ENCODE measurements at regions not wholly inside any gene's neighbourhood (a gene's known extent, or its start where the extent isn't known, plus 50 kb on each side); places are given as distances from the start of the nearest gene placed in this dataset.

- no peak for TF ChIP-seq EZH2 (IDR thresholded peaks at IDR 0.05; ENCODE audit: low read length, missing control alignments)
- no peak for TF ChIP-seq CTCF (conservative IDR thresholded peaks at IDR 0.05 in 1 of 2, IDR thresholded peaks at IDR 0.05 in 1 of 2; ENCODE audit: low read depth in 1 of 2, low read length in 2 of 2)
- Histone ChIP-seq H3K4me3 (replicated peaks in 1 of 4; ENCODE audit: control extremely low read depth in 1 of 4, insufficient read depth in 1 of 4, low read depth in 3 of 4, low read length in 4 of 4) (no peak overlapping the region), H2AFZ (ENCODE audit: low read length) (no peak overlapping the region), H3K27me3 (ENCODE audit: control insufficient read depth, insufficient read depth, low read length) (no peaks in the 10 kb centered on the region), H3K4me2 (ENCODE audit: extremely low read depth, insufficient read depth, low read length) (no peak overlapping the region), H3K79me2 (ENCODE audit: control insufficient read depth, insufficient read depth, low read length) (no peaks in the 10 kb centered on the region), H3K9me3 (ENCODE audit: control insufficient read depth, insufficient read depth, low read depth, low read length) (no peaks in the 10 kb centered on the region), H4K20me1 (ENCODE audit: control insufficient read depth, extremely low read depth, insufficient read depth, low read length) (no peaks in the 10 kb centered on the region), H3K36me3 (ENCODE audit: control insufficient read depth, insufficient read depth, low read length) (no peaks in the 10 kb centered on the region), H3K27ac (ENCODE audit: insufficient read depth, low read length) (no peak overlapping the region), H3K4me1 (ENCODE audit: control insufficient read depth, extremely low read depth, insufficient read depth, low read length) (no peaks in the 10 kb centered on the region), H3K9ac (ENCODE audit: insufficient read depth, low read length) (no peak overlapping the region)
- DNase-seq (ENCODE audit: low read depth in 2 of 2) = no peak
Measured at GRCh38 chr4:27775156-27775555, 914.5 kb downstream of the STIM2 start.

- DNase-seq (ENCODE audit: low read depth in 2 of 2) = no peak
- no peaks in the 10 kb centered on the region for H3K9me3 ChIP-seq (ENCODE audit: control insufficient read depth, insufficient read depth, low read depth, low read length)
- no peak overlapping the region for H3K9ac ChIP-seq (ENCODE audit: insufficient read depth, low read length)
- H3K79me2 ChIP-seq (ENCODE audit: control insufficient read depth, insufficient read depth, low read length) = no peaks in the 10 kb centered on the region
- H3K27ac ChIP-seq (ENCODE audit: insufficient read depth, low read length) = no peak overlapping the region
- TF ChIP-seq CTCF (conservative IDR thresholded peaks at IDR 0.05 in 1 of 2, IDR thresholded peaks at IDR 0.05 in 1 of 2; ENCODE audit: low read depth in 1 of 2, low read length in 2 of 2) (no peak), EZH2 (IDR thresholded peaks at IDR 0.05; ENCODE audit: low read length, missing control alignments) (no peak)
- H3K4me1 ChIP-seq (ENCODE audit: control insufficient read depth, extremely low read depth, insufficient read depth, low read length) = no peaks in the 10 kb centered on the region
- H3K4me3 ChIP-seq (replicated peaks in 1 of 4; ENCODE audit: control extremely low read depth in 1 of 4, insufficient read depth in 1 of 4, low read depth in 3 of 4, low read length in 4 of 4) = no peak overlapping the region
- H2AFZ ChIP-seq (ENCODE audit: low read length) = no peak overlapping the region
- no peaks in the 10 kb centered on the region for H3K36me3 ChIP-seq (ENCODE audit: control insufficient read depth, insufficient read depth, low read length)
- no peak overlapping the region for H3K4me2 ChIP-seq (ENCODE audit: extremely low read depth, insufficient read depth, low read length)
- H3K27me3 ChIP-seq (ENCODE audit: control insufficient read depth, insufficient read depth, low read length) = no peaks in the 10 kb centered on the region
- H4K20me1 ChIP-seq (ENCODE audit: control insufficient read depth, extremely low read depth, insufficient read depth, low read length) = no peaks in the 10 kb centered on the region
Measured at GRCh38 chr4:27779827-27780226, 919.2 kb downstream of the STIM2 start.

- H3K4me1 ChIP-seq (ENCODE audit: control insufficient read depth, extremely low read depth, insufficient read depth, low read length) = no peaks in the 10 kb centered on the region
- no peak overlapping the region for H3K27ac ChIP-seq (ENCODE audit: insufficient read depth, low read length)
- H3K36me3 ChIP-seq (ENCODE audit: control insufficient read depth, insufficient read depth, low read length) = no peaks in the 10 kb centered on the region
- H3K4me2 ChIP-seq (ENCODE audit: extremely low read depth, insufficient read depth, low read length) = no peak overlapping the region
- no peaks in the 10 kb centered on the region for H3K79me2 ChIP-seq (ENCODE audit: control insufficient read depth, insufficient read depth, low read length)
- no peaks in the 10 kb centered on the region for H3K9me3 ChIP-seq (ENCODE audit: control insufficient read depth, insufficient read depth, low read depth, low read length)
- no peak overlapping the region for H3K9ac ChIP-seq (ENCODE audit: insufficient read depth, low read length)
- H4K20me1 ChIP-seq (ENCODE audit: control insufficient read depth, extremely low read depth, insufficient read depth, low read length) = no peaks in the 10 kb centered on the region
- no peaks in the 10 kb centered on the region for H3K27me3 ChIP-seq (ENCODE audit: control insufficient read depth, insufficient read depth, low read length)
- H3K4me3 ChIP-seq (replicated peaks in 1 of 4; ENCODE audit: control extremely low read depth in 1 of 4, insufficient read depth in 1 of 4, low read depth in 3 of 4, low read length in 4 of 4) = no peak overlapping the region
- H2AFZ ChIP-seq (ENCODE audit: low read length) = no peak overlapping the region
- TF ChIP-seq CTCF (conservative IDR thresholded peaks at IDR 0.05 in 1 of 2, IDR thresholded peaks at IDR 0.05 in 1 of 2; ENCODE audit: low read depth in 1 of 2, low read length in 2 of 2) = no peak
- TF ChIP-seq EZH2 (IDR thresholded peaks at IDR 0.05; ENCODE audit: low read length, missing control alignments) = no peak
- DNase-seq (ENCODE audit: low read depth in 2 of 2) = no peak
Measured at GRCh38 chr4:27787195-27787594, 926.6 kb downstream of the STIM2 start.

All from fibroblast of lung (primary cell).